ENCODE measurements at regions not wholly inside any gene's neighbourhood (a gene's known extent, or its start where the extent isn't known, plus 50 kb on each side); places are given as distances from the start of the nearest gene placed in this dataset.

DNA sequence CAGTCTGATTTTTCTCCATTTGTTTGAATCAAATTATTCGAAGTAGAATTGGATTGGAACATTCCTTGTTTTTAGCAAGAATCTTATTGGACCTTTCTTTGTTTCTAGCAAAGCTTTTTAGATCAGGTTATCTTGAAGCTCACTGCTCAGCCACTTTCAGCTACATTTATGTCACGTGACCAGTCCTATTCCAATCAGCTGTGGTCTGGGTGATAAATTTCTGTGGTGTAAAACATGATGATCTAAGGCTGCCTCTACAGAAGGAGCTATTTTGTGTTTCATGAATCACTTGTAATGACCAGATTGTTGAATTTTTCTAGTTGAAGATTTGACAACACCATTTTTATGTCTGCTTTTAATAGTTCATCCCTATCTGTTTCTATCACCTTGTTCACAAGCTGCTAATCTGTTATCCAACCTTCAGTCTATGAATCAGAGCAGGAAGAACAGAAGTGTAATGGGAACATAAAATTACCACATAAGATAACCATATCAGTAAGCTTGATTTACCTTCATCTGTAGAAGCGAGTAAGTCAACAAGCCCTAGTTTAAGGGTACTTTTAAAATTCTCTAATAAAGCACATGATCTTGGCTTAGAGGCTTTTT, 101.0 kb upstream of the MAP3K7 start:
- no peak overlapping the region for H3K4ac ChIP-seq (ENCODE audit: low read depth, low read length)
- no peak overlapping the region for H2BK15ac ChIP-seq (ENCODE audit: low read depth, low read length)
- Mint-ChIP-seq H3K4me3 (no peak overlapping the region), H3K27ac (no peak overlapping the region), H3K9me3 (no peaks in the 10 kb centered on the region; a peak in 1 of 5 replicates), H3K36me3 (ENCODE audit: insufficient read depth in 1 of 3, low read depth in 3 of 3) (no peaks in the 10 kb centered on the region), H3K4me1 (peaks cover 11 to 13% of the 10 kb centered on the region in 2 experiments), H3K27me3 (ENCODE audit: low read depth) (no peaks in the 10 kb centered on the region)
- DNase-seq, result no peak
- H2BK120ac ChIP-seq (ENCODE audit: low read depth, low read length, poor library complexity, severe bottlenecking), result no peak overlapping the region
- no peak overlapping the region for H2AFZ ChIP-seq (ENCODE audit: low read length)
- H3K9me3 ChIP-seq (ENCODE audit: control insufficient read depth, low read depth, low read length), result no peaks in the 10 kb centered on the region
- H3K79me2 ChIP-seq (ENCODE audit: insufficient read depth, low read length), result no peaks in the 10 kb centered on the region
- H3K14ac ChIP-seq (ENCODE audit: insufficient read depth, low read length), result no peak overlapping the region
- H3K79me1 ChIP-seq (ENCODE audit: insufficient read depth, low read depth, low read length, poor library complexity, severe bottlenecking), result no peaks in the 10 kb centered on the region
- no peak overlapping the region for H3K23ac ChIP-seq (ENCODE audit: insufficient read length, low read depth, low read length)
- H4K5ac ChIP-seq (ENCODE audit: insufficient read length, low read depth, low read length), result no peak overlapping the region
- H3K4me2 ChIP-seq (ENCODE audit: insufficient read depth, insufficient read length, low read length), result no peak overlapping the region
- WGBS (ENCODE audit: extremely low coverage, insufficient read length, low lambda C conversion rate), result no CpG with 5 or more reads among the region's 3 CpGs
- H2BK5ac ChIP-seq (ENCODE audit: insufficient read length, low read length), result no peak overlapping the region
- no peak overlapping the region for H3K18ac ChIP-seq (ENCODE audit: insufficient read length, low read depth, low read length)
- H3T11ph ChIP-seq (ENCODE audit: low read length), result no peak overlapping the region
- no peak overlapping the region for H3K9ac ChIP-seq (ENCODE audit: extremely low read depth, insufficient read length, low read length)
- H3K56ac ChIP-seq (ENCODE audit: insufficient read length, low read depth, low read length), result no peak overlapping the region
- H2AK5ac ChIP-seq (ENCODE audit: insufficient read length, low read length), result no peak overlapping the region
- no peak overlapping the region for H3K27ac ChIP-seq (ENCODE audit: insufficient read length, low read depth, low read length)
- peaks cover 5% of the 10 kb centered on the region; the same call in 1 of the 2 replicates for H3K4me1 ChIP-seq (ENCODE audit: insufficient read depth, low read length)
- H2BK12ac ChIP-seq (ENCODE audit: insufficient read length, low read depth, low read length), result no peak overlapping the region
- H3K27me3 ChIP-seq (ENCODE audit: insufficient read depth, low read length), result no peaks in the 10 kb centered on the region
- H3K23me2 ChIP-seq (ENCODE audit: insufficient read length, low read depth, low read length, poor library complexity, severe bottlenecking), result no peaks in the 10 kb centered on the region
- H4K91ac ChIP-seq (ENCODE audit: insufficient read length, low read depth, low read length), result no peak overlapping the region
- H2BK20ac ChIP-seq (ENCODE audit: low read depth, low read length, poor library complexity, severe bottlenecking), result no peak overlapping the region
- no peak overlapping the region for H4K8ac ChIP-seq (replicated peaks; ENCODE audit: insufficient read length, low read depth, low read length)
- no peaks in the 10 kb centered on the region for H4K20me1 ChIP-seq (ENCODE audit: control insufficient read depth, insufficient read depth, insufficient read length)
- TF ChIP-seq, protein P1, sequence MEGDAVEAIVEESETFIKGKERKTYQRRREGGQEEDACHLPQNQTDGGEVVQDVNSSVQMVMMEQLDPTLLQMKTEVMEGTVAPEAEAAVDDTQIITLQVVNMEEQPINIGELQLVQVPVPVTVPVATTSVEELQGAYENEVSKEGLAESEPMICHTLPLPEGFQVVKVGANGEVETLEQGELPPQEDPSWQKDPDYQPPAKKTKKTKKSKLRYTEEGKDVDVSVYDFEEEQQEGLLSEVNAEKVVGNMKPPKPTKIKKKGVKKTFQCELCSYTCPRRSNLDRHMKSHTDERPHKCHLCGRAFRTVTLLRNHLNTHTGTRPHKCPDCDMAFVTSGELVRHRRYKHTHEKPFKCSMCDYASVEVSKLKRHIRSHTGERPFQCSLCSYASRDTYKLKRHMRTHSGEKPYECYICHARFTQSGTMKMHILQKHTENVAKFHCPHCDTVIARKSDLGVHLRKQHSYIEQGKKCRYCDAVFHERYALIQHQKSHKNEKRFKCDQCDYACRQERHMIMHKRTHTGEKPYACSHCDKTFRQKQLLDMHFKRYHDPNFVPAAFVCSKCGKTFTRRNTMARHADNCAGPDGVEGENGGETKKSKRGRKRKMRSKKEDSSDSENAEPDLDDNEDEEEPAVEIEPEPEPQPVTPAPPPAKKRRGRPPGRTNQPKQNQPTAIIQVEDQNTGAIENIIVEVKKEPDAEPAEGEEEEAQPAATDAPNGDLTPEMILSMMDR (conservative IDR thresholded peaks at IDR 0.05), result no peak

All from H9 (cell line).